ENCODE measurements at regions not wholly inside any gene's neighbourhood (a gene's known extent, or its start where the extent isn't known, plus 50 kb on each side); places are given as distances from the start of the nearest gene placed in this dataset.

GRCh38 chr20:23156842-23157423, 70.8 kb upstream of the CD93 start:
- ChIA-PET POLR2A (no interaction called here), CTCF (no interaction called here)

GRCh38 chr20:23156170-23156841, 70.2 kb upstream of the CD93 start:
- ChIA-PET POLR2A (no interaction called here), CTCF (no interaction called here)

DNA sequence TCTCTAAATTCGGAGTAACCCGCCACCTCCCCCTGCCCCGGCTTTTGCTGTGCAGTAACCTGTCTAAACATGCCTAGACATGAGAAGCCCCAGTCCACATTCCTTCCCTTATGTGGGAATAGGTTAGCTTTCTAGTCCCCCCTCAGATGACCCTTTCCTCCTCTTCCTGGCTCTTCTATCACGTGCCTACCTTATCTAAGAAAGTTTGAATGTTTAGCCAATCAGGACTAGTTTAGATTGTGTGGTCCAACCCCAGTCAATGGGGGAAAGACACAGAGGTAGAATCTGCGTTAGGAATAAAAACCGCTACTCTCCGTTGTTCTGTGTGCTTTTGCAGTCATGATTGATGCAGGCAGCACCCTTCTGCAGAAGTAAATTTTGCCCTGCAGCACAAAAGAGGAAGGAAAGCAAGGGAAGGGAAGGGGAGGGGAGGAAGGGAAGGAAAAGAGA, 69.0 kb upstream of the CD93 start:
- POLR2A ChIA-PET, result no interaction called here
- CTCF ChIA-PET, result no interaction called here

GRCh38 chr20:23153696-23154341, 67.7 kb upstream of the CD93 start:
- CTCF ChIA-PET, result no interaction called here
- POLR2A ChIA-PET, result no interaction called here

DNA sequence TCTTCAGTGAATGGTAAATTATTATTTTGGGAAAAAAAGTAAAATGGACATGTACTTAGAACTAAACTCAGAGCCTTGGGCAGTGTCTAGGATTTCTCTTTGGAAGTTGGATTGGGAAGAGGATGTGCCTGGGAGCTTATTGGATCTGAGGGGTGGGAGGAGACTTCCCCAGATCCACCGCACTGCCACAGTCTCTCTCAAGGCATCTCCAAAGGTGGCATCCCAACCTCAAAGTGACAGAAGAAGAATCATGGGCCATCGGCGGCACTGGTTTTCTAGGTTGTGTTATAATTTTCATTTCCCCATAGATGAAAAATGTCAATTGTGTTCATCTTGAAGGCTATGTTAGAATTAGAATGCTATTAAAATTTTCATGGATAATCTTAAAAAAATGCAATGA, 66.8 kb upstream of the CD93 start:
- ChIA-PET POLR2A (no interaction called here), CTCF (no interaction called here)

DNA sequence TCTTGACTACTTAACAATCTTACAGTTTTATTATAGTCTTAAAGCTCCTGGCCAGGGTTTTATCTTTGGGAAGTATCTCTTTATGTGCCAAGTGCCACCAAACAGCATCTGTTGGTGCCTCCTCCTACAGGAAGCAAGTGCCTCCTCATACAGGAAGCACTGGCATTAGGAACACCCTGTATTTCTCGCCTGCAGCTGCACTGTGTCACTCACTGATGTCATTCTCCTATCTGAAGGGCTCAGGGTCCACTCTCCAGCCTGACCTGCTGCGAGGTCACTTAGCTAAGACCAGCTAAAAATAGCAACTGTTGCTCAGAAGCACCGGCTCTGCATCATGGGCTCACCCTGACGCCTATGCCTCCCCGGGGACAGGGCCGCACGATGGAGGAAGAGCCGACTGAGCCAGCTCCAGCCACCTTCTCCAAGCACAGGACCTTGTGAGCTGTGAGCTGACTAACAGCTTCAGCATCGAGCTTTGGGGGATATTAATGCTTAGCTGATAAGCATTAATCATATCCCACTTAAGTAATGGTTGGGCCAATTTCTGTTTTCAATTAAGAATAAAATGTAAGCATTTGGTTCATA, 66.3 kb upstream of the CD93 start:
- POLR2A ChIA-PET, result no interaction called here
- CTCF ChIA-PET, result no interaction called here

DNA sequence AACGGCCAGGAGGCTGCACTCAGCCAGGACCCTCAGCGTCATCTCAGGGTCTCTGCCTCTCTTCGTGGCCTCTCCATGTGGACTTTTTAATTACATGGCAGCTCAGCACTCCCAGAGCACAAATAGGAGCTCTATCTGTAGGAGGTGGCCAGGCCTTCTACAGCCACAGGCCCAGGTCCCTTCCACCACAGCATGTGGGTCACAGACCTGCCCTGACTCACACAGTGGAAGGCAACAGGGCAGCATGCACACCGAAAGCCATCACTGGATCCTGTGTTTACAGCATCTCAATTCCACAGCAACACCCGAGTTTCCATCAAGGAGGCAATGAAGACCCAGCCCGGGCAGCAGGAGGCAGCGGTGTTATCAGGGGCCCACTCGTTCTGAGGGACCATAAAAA, 65.8 kb upstream of the CD93 start:
- ChIA-PET CTCF (no interaction called here), POLR2A (no interaction called here)

GRCh38 chr20:23151008-23151703, 65.0 kb upstream of the CD93 start:
- ChIA-PET POLR2A (no interaction called here), CTCF (no interaction called here)

GRCh38 chr20:23150304-23151007, 64.3 kb upstream of the CD93 start:
- ChIA-PET CTCF (no interaction called here), POLR2A (no interaction called here)

DNA sequence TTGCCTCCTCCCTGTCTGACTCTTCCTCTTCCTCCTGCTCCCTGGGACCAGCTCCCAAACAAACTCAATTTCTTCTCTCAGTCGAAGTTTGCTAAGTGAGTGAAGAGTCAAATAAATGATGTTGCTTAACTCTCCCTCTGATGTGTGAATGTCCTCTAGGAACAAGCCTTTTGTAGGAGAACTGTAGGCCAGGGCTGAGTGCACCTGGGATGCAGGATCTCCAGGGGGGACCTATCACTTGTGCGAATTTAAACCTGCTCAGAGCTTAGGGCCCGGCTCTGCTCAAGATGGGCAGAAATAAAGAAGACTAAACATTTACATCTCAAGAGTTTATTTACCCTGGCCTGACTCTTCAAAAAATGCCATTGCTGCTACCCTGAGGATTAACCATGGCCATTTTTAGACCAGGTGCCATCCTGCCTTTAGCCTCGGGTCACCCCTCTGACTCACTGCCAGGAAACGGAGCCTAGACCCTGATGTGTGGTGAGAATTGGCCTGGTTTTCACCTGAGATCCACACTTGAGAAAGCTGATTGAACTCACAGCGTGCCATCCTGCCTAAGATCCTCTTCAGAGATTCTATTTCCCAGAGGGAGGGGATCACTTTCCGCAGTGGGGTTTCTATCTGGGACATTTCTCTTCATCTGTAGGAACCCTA, 63.6 kb upstream of the CD93 start:
- CTCF ChIA-PET, result no interaction called here

DNA sequence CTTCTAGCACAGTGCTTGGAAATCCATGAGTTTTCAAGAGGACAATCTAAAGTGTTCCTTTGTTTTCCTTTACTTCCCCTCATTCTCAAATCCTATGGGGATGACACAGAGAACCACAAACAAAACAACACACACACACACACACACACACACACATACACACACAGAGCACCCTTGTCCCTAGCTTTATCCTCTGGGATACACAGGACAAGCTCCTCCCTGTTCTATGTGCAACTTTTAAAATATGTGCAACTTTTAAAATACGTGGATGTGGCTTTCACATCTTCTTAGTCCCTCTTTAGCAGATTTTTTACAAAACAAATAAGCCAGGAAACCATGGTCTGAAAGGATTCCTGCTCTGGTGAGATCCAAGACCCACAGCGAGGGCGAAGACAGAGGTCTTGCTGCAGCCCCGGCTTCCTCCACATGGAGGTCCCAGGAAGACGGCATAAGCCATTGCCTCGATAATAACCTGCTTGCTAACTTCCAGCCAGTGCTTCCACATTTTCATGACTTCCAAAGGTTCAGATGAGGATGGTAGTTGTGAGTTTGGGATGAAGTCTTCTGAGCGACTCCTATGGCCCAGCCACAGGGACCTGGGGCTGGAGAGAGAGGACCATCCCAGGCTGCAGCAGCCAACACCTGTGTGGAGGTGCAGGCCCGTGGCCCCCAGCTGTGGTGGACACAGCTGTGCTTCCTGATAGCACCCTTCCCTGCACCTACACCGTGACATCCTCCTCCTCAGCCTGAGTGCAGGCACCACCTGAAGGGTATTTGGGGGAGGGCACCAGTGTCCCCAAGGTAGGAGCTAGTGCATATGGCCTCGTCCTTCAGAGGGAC, 62.8 kb upstream of the CD93 start:
- POLR2A ChIA-PET, result no interaction called here
- CTCF ChIA-PET, result no interaction called here

More for the DNA sequence above, 63.6 kb upstream of the CD93 start:
- POLR2A ChIA-PET, result no interaction called here

DNA sequence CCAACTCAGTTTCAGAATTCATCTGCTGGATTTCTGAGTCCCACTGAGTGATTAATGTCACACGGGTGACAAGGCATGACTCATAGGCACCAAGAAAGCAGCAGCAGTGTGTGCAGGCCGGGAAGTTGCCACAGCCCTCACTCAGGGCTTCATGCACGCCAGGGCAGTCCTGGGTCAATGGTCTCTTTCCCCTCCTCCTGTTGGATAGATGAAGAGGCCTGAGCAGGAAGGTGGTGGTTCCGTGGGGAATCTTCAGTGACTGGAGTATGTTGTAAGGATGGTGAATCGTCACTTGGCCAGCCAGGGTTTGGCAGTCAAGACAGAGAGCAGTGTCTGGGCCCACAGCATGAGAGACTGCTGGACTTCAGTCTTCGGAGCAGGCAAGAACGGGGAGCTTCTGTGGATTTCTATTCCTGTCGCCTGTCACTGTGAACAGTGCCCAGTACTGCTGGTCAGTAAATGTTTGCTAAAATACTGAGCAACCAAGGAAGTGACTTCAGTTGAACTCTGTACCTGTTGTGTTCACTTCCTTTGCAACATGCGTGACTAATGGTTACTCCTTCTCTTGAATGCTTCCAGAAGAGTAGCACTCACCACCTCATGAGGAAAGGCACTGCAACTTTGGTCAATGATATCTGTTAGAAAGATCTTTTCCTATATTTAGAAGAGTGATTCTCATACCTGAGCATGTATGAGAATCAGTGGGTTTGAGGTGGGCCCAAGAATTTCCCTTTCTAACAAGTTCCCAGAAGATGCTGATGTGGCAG, 62.0 kb upstream of the CD93 start:
- CTCF ChIA-PET, result no interaction called here
- POLR2A ChIA-PET, result no interaction called here

GRCh38 chr20:23147647-23147963, 61.5 kb upstream of the CD93 start:
- ChIA-PET POLR2A (interaction anchor here (0.7 kb wide), 1 partner anchor 203 kb away, joined by 6 read pairs; no protein-coding TSS in a partner anchor), CTCF (no interaction called here)

DNA sequence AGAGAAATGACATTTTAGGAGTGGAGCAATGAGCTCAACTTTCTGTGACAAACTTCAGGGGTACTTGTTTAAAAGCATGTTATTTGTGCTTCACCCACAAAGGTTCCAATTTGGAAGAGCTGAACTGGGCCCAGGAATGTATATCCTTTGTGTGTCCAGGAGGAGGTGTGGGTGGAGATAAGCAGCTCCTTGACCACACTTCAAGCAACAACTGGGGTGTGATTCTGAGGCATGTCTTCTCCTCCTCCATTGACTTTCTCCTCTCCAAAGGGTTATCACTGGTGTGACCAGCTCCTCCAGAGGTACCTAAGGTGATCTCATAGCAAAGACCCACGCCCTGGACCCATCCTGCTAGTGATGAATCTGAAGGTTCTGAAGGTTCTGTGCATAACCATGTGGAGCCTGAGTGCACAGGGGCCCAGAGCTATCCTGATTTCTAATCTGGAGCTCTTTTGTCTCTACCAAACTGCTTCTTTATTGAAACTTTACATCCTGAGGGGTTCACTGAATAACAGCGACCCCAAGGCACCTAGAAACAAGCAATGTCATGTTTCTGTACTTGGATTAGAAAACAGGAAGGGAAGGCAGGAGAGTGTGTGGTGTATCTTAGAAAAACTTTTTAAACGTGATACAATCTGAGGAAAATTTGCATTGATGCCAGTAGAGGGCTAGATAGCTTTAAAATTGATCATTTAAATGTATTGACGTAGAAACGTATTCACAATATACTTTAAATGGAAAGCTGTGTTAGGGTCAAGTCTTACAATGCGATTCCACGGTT, 60.9 kb upstream of the CD93 start:
- CTCF ChIA-PET, result no interaction called here
- POLR2A ChIA-PET, result interaction anchor here (0.7 kb wide), 1 partner anchor 203 kb away, joined by 6 read pairs; no protein-coding TSS in a partner anchor

DNA sequence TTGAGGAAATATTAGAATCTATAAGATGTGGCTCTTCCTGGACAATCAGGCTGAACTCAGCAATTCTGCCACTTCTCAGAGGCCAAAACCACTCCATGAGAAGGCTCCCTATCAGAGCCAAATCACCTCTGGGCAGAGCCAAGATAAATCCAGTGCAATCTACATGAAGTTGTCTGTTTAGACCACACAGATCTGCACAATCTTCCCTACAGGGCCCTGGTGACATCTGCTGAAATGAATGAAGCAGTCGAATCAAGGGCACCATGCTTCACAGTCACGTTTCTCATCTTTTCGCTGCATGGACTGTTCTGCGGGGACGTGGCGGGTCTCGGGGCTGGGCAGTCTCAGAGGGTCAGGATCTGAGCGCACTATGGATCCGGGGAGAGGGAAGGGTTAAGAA, 60.1 kb upstream of the CD93 start:
- ChIA-PET POLR2A (no interaction called here), CTCF (no interaction called here)

DNA sequence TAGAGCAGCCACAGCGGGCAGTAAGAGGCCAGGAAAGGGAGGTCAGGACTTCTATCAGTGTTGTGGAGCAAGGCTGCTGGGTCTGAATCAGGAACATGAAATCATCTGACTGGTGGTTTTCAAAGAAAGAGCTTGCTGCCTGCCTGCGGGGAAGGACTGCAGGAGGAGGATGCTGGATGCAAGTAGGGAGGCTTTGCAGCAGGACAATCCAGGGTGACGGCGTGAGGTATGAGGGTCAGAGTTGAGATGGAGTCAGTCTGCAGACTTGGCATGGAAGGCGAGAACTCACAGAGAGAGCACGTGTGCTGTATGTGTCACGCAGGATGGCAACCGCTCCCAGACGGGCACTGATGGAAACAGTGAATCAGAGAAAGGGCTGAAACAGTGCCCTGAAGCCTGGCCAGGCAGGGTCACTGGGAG, 59.2 kb upstream of the CD93 start:
- ChIA-PET CTCF (no interaction called here), POLR2A (no interaction called here)

DNA sequence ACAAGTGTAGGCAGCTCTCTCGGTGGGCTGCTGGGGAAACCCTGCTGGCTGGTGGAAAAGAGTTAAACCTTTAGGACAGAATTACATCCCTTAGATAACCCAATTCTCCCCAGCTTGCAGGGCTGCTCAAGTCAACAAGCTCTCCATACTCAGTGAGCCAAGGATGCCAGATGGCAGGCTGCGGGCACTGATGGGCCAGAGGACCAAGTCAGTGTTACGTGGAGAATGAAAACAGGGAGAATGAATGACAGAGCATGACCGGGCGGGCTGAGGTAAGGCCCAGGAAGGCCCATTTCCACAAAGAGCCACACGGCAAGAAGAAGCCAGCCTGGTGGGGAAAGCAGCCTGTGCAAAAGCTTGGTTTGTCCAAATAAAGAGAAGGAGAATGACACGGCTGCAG, 58.7 kb upstream of the CD93 start:
- ChIA-PET POLR2A (no interaction called here), CTCF (no interaction called here)
